Karpas-422 (cell line): ENCODE measurements at regions not wholly inside any gene's neighbourhood (a gene's known extent, or its start where the extent isn't known, plus 50 kb on each side); places are given as distances from the start of the nearest gene placed in this dataset.
A peak's percentile ranks its signal among the peaks of the same experiment; 100 is the strongest.

Experiments used
- DNase-seq: peaks from one replicate; pipeline ENCODE4 v3.0.0-alpha.2; 2015
- H2AFZ ChIP-seq: fragments of 200-600 bp; sonication (generic); 2 replicates; pipeline ENCODE4 v1.6.1; 2014; ENCODE audit warnings: antibody characterized with exemption, low read length, mixed read lengths
- H3K27ac ChIP-seq: fragments of 200-600 bp; sonication (generic); 2 replicates; pipeline ENCODE4 v1.5.1; 2014; ENCODE audit warnings: mild to moderate bottlenecking, low read length, moderate library complexity
- H3K27me3 ChIP-seq: fragments of 200-600 bp; sonication (generic); 2 replicates; pipeline ENCODE4 v1.6.1; 2014; ENCODE audit warnings: low read length, mixed read lengths
- H3K36me3 ChIP-seq: fragments of 200-600 bp; sonication (generic); 2 replicates; pipeline ENCODE4 v1.6.1; 2014; ENCODE audit warnings: low read length, mixed read lengths; ENCODE audit not compliant: insufficient read depth
- H3K4me1 ChIP-seq: fragments of 200-600 bp; sonication (generic); 2 replicates; pipeline ENCODE4 v1.6.1; 2014; ENCODE audit warnings: mild to moderate bottlenecking, low read length, mixed read lengths
- H3K4me2 ChIP-seq: fragments of 200-600 bp; sonication (generic); 2 replicates; pipeline ENCODE4 v1.6.1; 2014; ENCODE audit warnings: low read length, low read depth, mild to moderate bottlenecking; ENCODE audit not compliant: poor library complexity, severe bottlenecking
- H3K4me3 ChIP-seq: fragments of 200-600 bp; sonication (generic); 2 replicates; pipeline ENCODE4 v1.5.1; 2014; ENCODE audit warnings: mild to moderate bottlenecking, antibody characterized with exemption, low read length, mixed read lengths
- H3K79me2 ChIP-seq: fragments of 200-600 bp; sonication (generic); 2 replicates; pipeline ENCODE4 v1.6.1; 2014; ENCODE audit warnings: mild to moderate bottlenecking, low read length, mixed read lengths
- H3K9ac ChIP-seq: fragments of 200-600 bp; sonication (generic); 2 replicates; pipeline ENCODE4 v1.6.0; 2014; ENCODE audit warnings: low read length
- H3K9me2 ChIP-seq: fragments of 200-600 bp; sonication (generic), shearing (Covaris generic); replicated peaks from 2 replicates; pipeline ENCODE4 v1.6.0; 2014; ENCODE audit warnings: mild to moderate bottlenecking, low read length, moderate library complexity; ENCODE audit not compliant: insufficient read depth
- H3K9me3 ChIP-seq: fragments of 300-700, 200-600 bp; sonication (generic); 2 replicates; pipeline ENCODE4 v1.6.1; 2014; ENCODE audit warnings: low read length, mixed read lengths
- H4K20me1 ChIP-seq: fragments of 200-600 bp; sonication (generic); 2 replicates; pipeline ENCODE4 v1.6.1; 2014; ENCODE audit warnings: mild to moderate bottlenecking, antibody characterized with exemption, low read length, low read depth; ENCODE audit not compliant: insufficient read depth

DNA sequence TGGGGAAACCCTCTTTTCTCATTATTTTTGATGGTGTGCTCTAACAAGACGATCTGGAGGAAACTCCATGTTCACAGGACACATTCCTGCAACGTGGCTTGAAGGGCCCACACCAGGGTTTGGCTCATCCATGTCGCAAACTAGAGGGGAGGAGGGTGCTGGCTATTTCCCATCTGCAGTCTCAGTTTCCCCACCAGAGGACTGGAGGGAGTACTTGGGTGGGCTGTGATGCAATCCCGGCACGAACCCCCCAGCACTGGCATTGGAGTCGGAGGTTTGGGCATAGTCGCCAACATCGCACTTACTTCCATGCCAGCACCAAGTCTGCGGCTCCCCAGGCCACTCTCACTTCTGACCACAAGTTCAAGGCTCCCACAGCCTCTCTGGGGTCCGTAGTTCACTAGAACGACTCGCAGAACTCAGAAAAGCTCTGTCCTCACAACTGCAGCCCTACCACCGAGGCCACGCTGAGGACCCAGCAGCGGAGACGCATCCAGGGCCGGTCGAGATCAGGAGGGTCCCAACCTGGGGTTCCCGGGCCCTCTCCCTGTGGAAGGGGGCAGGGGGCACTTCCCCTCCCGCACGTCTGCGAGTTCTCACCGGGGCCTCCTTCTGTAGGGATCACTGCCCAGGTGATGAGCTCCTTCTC lies 165.6 kb upstream of the SOX1 start:
- Histone ChIP-seq H3K4me3 (no peak overlapping the region), H3K9ac (no peak overlapping the region), H2AFZ (no peak overlapping the region), H3K4me2 (no peak overlapping the region), H3K27ac (no peak overlapping the region), H3K79me2 (no peaks in the 10 kb centered on the region), H3K27me3 (no peaks in the 10 kb centered on the region), H3K4me1 (peaks cover 7% of the 10 kb centered on the region), H3K9me3 (no peaks in the 10 kb centered on the region), H3K36me3 (no peaks in the 10 kb centered on the region), H3K9me2 (no peaks in the 10 kb centered on the region), H4K20me1 (no peaks in the 10 kb centered on the region)
- DNase-seq, result no peak

DNA sequence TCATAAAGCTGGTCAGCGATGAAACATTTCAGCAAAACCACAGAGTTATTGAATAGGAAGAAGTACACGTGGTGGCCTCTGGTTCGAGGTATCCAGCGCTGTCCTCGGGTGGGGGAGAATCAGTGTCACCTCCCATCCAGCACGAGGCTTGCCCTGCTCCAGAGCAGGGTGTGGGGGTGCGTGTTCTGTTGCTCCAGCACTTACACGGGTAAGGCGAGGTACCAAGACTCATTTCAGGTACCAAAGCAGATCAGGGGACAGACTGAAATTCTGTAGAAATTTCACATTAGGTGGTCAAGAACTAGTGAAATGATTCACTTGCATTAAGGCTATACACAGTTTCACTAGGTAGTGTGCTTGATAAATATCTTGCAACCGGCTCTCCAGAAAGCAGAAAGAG lies 164.2 kb upstream of the SOX1 start:
- no peak for DNase-seq
- no peak overlapping the region for H3K4me3 ChIP-seq
- no peaks in the 10 kb centered on the region for H3K9me3 ChIP-seq
- no peaks in the 10 kb centered on the region for H3K36me3 ChIP-seq
- H2AFZ ChIP-seq, result no peak overlapping the region
- H3K27ac ChIP-seq, result no peak overlapping the region
- H3K4me2 ChIP-seq, result peak overlapping the region; percentile 15
- no peaks in the 10 kb centered on the region for H3K27me3 ChIP-seq
- no peaks in the 10 kb centered on the region for H3K9me2 ChIP-seq
- H4K20me1 ChIP-seq, result no peaks in the 10 kb centered on the region
- H3K9ac ChIP-seq, result no peak overlapping the region
- peaks cover 7% of the 10 kb centered on the region for H3K4me1 ChIP-seq
- no peaks in the 10 kb centered on the region for H3K79me2 ChIP-seq

DNA sequence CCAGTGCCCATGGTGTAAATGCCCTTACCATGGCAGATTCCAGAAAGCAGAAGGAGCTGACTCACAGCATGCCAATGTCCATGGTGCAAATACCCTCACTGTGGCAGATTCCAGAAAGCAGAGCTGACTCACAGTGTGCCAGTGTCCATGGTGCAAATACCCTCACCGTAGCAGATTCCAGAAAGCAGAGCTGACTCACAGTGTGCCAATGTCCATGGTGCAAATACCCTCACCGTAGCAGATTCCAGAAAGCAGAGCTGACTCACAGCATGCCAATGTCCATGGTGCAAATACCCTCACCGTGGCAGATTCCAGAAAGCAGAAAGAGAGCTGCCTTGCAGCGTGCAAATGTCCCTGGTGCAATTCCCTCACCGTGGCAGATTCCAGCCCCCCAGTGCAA lies 163.8 kb upstream of the SOX1 start:
- Histone ChIP-seq H3K4me2 (no peak overlapping the region), H3K36me3 (no peaks in the 10 kb centered on the region), H4K20me1 (no peaks in the 10 kb centered on the region), H2AFZ (no peak overlapping the region), H3K9me2 (no peaks in the 10 kb centered on the region), H3K9ac (no peak overlapping the region), H3K4me3 (no peak overlapping the region), H3K27me3 (no peaks in the 10 kb centered on the region), H3K4me1 (peaks cover 7% of the 10 kb centered on the region), H3K9me3 (no peaks in the 10 kb centered on the region), H3K27ac (no peak overlapping the region), H3K79me2 (no peaks in the 10 kb centered on the region)
- DNase-seq, result no peak

DNA sequence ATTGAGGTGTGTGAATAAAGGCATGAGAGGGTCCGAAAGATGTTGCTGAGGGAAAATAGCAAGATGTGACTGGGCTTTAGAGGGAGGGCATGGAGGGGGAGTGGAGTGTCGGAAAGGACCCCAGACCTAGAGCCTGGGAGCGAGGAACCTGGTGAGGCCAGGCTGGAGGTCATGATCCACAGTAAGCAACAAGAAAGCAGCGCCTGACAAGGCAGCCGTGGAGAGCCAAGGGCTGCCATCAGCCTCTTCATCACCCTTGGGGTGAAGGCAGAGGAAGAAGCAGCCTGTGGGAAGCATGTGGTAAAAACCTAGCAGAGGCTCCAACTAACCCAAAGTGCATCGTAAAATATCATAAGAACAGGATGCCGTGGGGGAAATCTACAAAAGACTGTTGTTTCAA lies 162.8 kb upstream of the SOX1 start:
- Histone ChIP-seq H3K36me3 (no peaks in the 10 kb centered on the region), H4K20me1 (no peaks in the 10 kb centered on the region), H3K79me2 (no peaks in the 10 kb centered on the region), H3K27me3 (no peaks in the 10 kb centered on the region), H3K4me1 (peaks cover 7% of the 10 kb centered on the region), H3K9me2 (no peaks in the 10 kb centered on the region), H3K9me3 (no peaks in the 10 kb centered on the region), H3K4me2 (no peak overlapping the region), H3K9ac (no peak overlapping the region), H3K27ac (no peak overlapping the region), H3K4me3 (no peak overlapping the region), H2AFZ (no peak overlapping the region)
- DNase-seq, result no peak

DNA sequence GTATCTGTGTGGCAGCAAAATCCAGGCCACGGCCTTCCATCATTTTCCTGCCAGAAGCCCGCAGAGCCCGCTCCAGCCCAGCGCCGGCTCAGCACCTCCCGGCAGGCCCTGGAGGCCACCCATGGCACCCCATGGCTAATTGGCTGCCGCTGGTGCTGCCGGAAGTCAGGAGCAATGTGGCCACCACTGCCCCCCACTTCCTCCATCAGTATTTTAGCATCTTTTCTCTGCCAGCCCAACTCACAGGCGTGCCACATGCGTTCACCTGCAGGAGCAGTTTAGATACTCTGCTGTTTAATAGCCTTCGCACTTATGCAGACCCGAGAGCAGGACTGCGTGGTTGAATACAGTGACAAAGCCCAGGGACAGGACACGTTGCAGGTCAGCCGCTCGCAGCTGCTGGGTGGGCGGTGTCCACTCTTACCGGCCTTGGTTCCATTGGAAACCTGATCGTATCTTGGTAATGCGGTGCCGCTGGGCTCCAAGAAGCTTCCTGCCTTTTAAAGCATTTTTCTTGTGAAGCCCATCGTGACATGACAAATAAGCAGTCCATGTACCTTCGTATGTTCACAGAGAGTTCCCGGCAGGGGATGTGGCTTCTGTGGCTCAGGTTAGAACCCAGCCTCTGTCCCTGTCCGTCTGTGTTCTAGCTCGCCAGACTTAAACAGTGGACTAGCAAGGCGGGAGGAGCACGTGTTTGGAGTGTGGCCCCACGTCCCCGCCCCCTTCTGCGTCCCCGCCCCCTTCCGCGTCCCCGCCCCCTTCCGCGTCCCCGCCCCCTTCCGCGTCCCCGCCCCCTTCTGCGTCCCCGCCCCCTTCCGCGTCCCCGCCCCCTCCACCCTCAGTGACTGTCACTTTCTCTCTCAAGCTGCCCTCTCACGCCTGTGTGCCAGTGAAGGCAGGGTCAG lies 162.0 kb upstream of the SOX1 start:
- H3K4me2 ChIP-seq, result no peak overlapping the region

DNA sequence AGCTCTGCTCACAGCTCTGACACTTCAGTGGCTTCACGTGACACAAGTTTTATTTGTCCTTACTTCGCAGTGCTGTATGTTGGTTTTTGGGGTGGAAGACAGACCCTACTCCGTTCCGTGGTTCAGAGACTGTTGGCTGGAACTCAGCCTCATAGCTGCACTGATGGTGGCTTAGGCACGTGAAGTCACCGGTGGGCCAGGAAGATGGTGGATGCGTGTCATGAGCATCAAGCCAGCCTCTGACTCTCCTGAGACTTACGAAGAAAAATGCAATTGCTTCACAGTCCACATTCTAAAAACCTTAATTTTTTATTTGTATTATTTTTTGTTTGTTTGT lies 161.4 kb upstream of the SOX1 start:
- H3K27ac ChIP-seq, result no peak overlapping the region
- no peaks in the 10 kb centered on the region for H3K9me2 ChIP-seq
- H3K4me1 ChIP-seq, result peaks cover 7% of the 10 kb centered on the region
- H3K36me3 ChIP-seq, result no peaks in the 10 kb centered on the region
- no peaks in the 10 kb centered on the region for H3K27me3 ChIP-seq
- H3K4me3 ChIP-seq, result no peak overlapping the region
- no peaks in the 10 kb centered on the region for H3K79me2 ChIP-seq
- DNase-seq, result no peak
- H3K4me2 ChIP-seq, result no peak overlapping the region
- no peak overlapping the region for H2AFZ ChIP-seq
- H4K20me1 ChIP-seq, result no peaks in the 10 kb centered on the region
- no peaks in the 10 kb centered on the region for H3K9me3 ChIP-seq
- H3K9ac ChIP-seq, result no peak overlapping the region

More for the DNA sequence above, 162.0 kb upstream of the SOX1 start:
- Histone ChIP-seq H3K79me2 (no peaks in the 10 kb centered on the region), H3K27ac (no peak overlapping the region), H3K4me3 (no peak overlapping the region), H3K9me2 (no peaks in the 10 kb centered on the region), H3K36me3 (no peaks in the 10 kb centered on the region), H3K4me1 (peaks cover 7% of the 10 kb centered on the region), H3K9ac (no peak overlapping the region), H4K20me1 (no peaks in the 10 kb centered on the region), H2AFZ (no peak overlapping the region), H3K27me3 (no peaks in the 10 kb centered on the region), H3K9me3 (no peaks in the 10 kb centered on the region)
- DNase-seq, result no peak

DNA sequence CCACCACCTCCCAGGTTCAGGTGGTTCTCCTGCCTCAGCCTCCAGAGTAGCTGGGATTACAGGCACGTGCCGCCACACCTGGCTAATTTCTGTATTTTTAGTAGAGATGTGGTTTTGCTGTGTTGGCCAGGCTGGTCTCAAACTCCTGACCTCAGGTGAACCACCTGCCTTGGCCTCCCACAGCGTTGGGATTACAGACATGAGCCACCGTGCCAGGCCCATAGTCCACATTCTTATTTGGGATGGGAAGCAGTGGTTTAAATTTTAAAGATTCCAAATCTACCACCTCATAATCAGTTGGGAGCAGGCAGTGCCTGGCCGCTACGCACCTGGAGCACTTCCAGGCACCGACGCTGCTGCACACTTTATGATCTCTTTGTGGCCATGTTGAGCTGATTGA lies 160.6 kb upstream of the SOX1 start:
- Histone ChIP-seq H4K20me1 (no peaks in the 10 kb centered on the region), H3K79me2 (no peaks in the 10 kb centered on the region), H3K4me1 (peaks cover 7% of the 10 kb centered on the region), H3K9me2 (no peaks in the 10 kb centered on the region), H3K9me3 (no peaks in the 10 kb centered on the region), H3K4me2 (no peak overlapping the region), H3K4me3 (no peak overlapping the region), H3K27ac (no peak overlapping the region), H2AFZ (no peak overlapping the region), H3K27me3 (no peaks in the 10 kb centered on the region), H3K9ac (no peak overlapping the region), H3K36me3 (no peaks in the 10 kb centered on the region)
- DNase-seq, result no peak

DNA sequence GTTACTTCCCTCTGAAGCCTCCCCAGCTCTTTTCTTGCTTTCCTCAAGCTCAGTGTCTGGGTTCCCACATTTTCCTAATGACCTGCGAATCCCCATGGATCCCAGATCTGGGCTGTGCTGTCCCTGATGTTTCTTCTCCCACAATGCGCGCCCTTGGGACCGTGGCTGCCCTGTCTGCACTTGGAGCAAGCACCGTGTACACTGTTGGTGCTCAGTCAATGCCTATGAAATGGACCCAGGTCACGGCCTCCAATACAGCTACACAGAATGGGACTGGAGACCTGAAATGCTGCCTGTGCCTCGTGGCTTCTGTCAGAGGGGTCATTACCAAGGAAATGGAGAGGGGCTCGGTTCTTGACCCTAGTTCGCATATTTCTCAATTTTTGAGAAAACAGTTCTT lies 160.1 kb upstream of the SOX1 start:
- Histone ChIP-seq H3K79me2 (no peaks in the 10 kb centered on the region), H3K9ac (no peak overlapping the region), H3K4me2 (no peak overlapping the region), H3K36me3 (no peaks in the 10 kb centered on the region), H3K4me1 (peaks cover 7% of the 10 kb centered on the region), H3K9me2 (no peaks in the 10 kb centered on the region), H2AFZ (no peak overlapping the region), H3K27ac (no peak overlapping the region), H4K20me1 (no peaks in the 10 kb centered on the region), H3K9me3 (no peaks in the 10 kb centered on the region), H3K4me3 (no peak overlapping the region), H3K27me3 (no peaks in the 10 kb centered on the region)
- DNase-seq, result no peak
